ENCODE measurements at regions not wholly inside any gene's neighbourhood (a gene's known extent, or its start where the extent isn't known, plus 50 kb on each side); places are given as distances from the start of the nearest gene placed in this dataset.

- TF ChIP-seq ELK1 (IDR thresholded peaks at IDR 0.05; ENCODE audit: borderline replicate concordance, low read depth, low read length) (no peak), RAD21 (IDR thresholded peaks at IDR 0.05; ENCODE audit: low read length) (no peak), CTCF (conservative IDR thresholded peaks at IDR 0.05; ENCODE audit: low read depth, low read length) (no peak), CHD1 (IDR thresholded peaks at IDR 0.05; ENCODE audit: low read depth, low read length) (no peak), POLR2A (IDR thresholded peaks at IDR 0.05; ENCODE audit: low read depth, low read length) (no peak)
These were observed 142.6 kb downstream of the RPLP1 start for GRCh38 chr15:69595009-69595791.
